ENCODE measurements at regions not wholly inside any gene's neighbourhood (a gene's known extent, or its start where the extent isn't known, plus 50 kb on each side); places are given as distances from the start of the nearest gene placed in this dataset.
A peak's percentile ranks its signal among the peaks of the same experiment; 100 is the strongest.

GRCh38 chr9:13569602-13570067, 290.1 kb upstream of the MPDZ start:
- DNase-seq, result no peak
- peaks cover 3% of the 10 kb centered on the region for H3K27me3 ChIP-seq
- H3K36me3 ChIP-seq, result no peaks in the 10 kb centered on the region
- no peaks in the 10 kb centered on the region for H3K9me3 ChIP-seq
- H3K4me3 ChIP-seq, result no peak overlapping the region

- Histone ChIP-seq H3K27me3 (peaks cover 10% of the 10 kb centered on the region), H3K4me3 (no peak overlapping the region), H3K36me3 (no peaks in the 10 kb centered on the region), H3K9me3 (no peaks in the 10 kb centered on the region)
- DNase-seq, result no peak
Observed at GRCh38 chr9:13568841-13569601, 289.5 kb upstream of the MPDZ start.

- Histone ChIP-seq H3K9me3 (no peaks in the 10 kb centered on the region), H3K4me3 (no peak overlapping the region), H3K36me3 (no peaks in the 10 kb centered on the region), H3K27me3 (peaks cover 11% of the 10 kb centered on the region)
- DNase-seq, result no peak
Observed at GRCh38 chr9:13568405-13568804, 288.9 kb upstream of the MPDZ start.

- DNase-seq, result no peak
- peaks cover 17% of the 10 kb centered on the region for H3K27me3 ChIP-seq
- no peak overlapping the region for H3K4me3 ChIP-seq
- no peaks in the 10 kb centered on the region for H3K36me3 ChIP-seq
- H3K9me3 ChIP-seq, result no peaks in the 10 kb centered on the region
Observed at GRCh38 chr9:13567833-13568232, 288.3 kb upstream of the MPDZ start.

GRCh38 chr9:13557746-13558145, 278.3 kb upstream of the MPDZ start:
- Histone ChIP-seq H3K36me3 (no peaks in the 10 kb centered on the region), H3K9me3 (no peaks in the 10 kb centered on the region), H3K27me3 (peaks cover 59% of the 10 kb centered on the region), H3K4me3 (no peak overlapping the region)
- DNase-seq, result no peak

GRCh38 chr9:13556656-13557055, 277.2 kb upstream of the MPDZ start:
- no peaks in the 10 kb centered on the region for H3K9me3 ChIP-seq
- no peak overlapping the region for H3K4me3 ChIP-seq
- DNase-seq, result no peak
- H3K27me3 ChIP-seq, result peaks cover 57% of the 10 kb centered on the region
- H3K36me3 ChIP-seq, result no peaks in the 10 kb centered on the region

GRCh38 chr9:13555989-13556500, 276.6 kb upstream of the MPDZ start:
- Histone ChIP-seq H3K27me3 (peaks cover 51% of the 10 kb centered on the region), H3K36me3 (no peaks in the 10 kb centered on the region), H3K9me3 (no peaks in the 10 kb centered on the region), H3K4me3 (no peak overlapping the region)
- DNase-seq, result no peak

GRCh38 chr9:13555516-13555915, 276.0 kb upstream of the MPDZ start:
- Histone ChIP-seq H3K9me3 (no peaks in the 10 kb centered on the region), H3K4me3 (no peak overlapping the region), H3K27me3 (peaks cover 45% of the 10 kb centered on the region), H3K36me3 (no peaks in the 10 kb centered on the region)
- DNase-seq, result no peak

GRCh38 chr9:13554626-13555025, 275.1 kb upstream of the MPDZ start:
- peaks cover 37% of the 10 kb centered on the region for H3K27me3 ChIP-seq
- DNase-seq, result no peak
- no peaks in the 10 kb centered on the region for H3K36me3 ChIP-seq
- H3K9me3 ChIP-seq, result no peaks in the 10 kb centered on the region
- no peak overlapping the region for H3K4me3 ChIP-seq

GRCh38 chr9:13552606-13553215, 273.2 kb upstream of the MPDZ start:
- Histone ChIP-seq H3K36me3 (no peaks in the 10 kb centered on the region), H3K9me3 (no peaks in the 10 kb centered on the region), H3K27me3 (peaks cover 20% of the 10 kb centered on the region), H3K4me3 (no peak overlapping the region)
- no peak for DNase-seq

- no peak overlapping the region for H3K4me3 ChIP-seq
- no peaks in the 10 kb centered on the region for H3K9me3 ChIP-seq
- H3K36me3 ChIP-seq, result no peaks in the 10 kb centered on the region
- H3K27me3 ChIP-seq, result peaks cover 7% of the 10 kb centered on the region
- no peak for DNase-seq
Observed at GRCh38 chr9:13550519-13550918, 271.0 kb upstream of the MPDZ start.

GRCh38 chr9:13548535-13548934, 269.0 kb upstream of the MPDZ start:
- Histone ChIP-seq H3K9me3 (no peaks in the 10 kb centered on the region), H3K27me3 (peaks cover 12% of the 10 kb centered on the region), H3K4me3 (no peak overlapping the region), H3K36me3 (no peaks in the 10 kb centered on the region)
- no peak for DNase-seq

- no peak for DNase-seq
- no peaks in the 10 kb centered on the region for H3K36me3 ChIP-seq
Observed at GRCh38 chr9:13535141-13535540, 255.6 kb upstream of the MPDZ start.

GRCh38 chr9:13534006-13534405, 254.5 kb upstream of the MPDZ start:
- H3K27me3 ChIP-seq, result peaks cover 61% of the 10 kb centered on the region
- no peak for DNase-seq
- no peaks in the 10 kb centered on the region for H3K36me3 ChIP-seq
- no peak overlapping the region for H3K4me3 ChIP-seq
- peaks cover 14% of the 10 kb centered on the region for H3K9me3 ChIP-seq

More at GRCh38 chr9:13535141-13535540, 255.6 kb upstream of the MPDZ start:
- H3K4me3 ChIP-seq, result no peak overlapping the region
- peaks cover 17% of the 10 kb centered on the region for H3K9me3 ChIP-seq
- peaks cover 67% of the 10 kb centered on the region for H3K27me3 ChIP-seq

- Histone ChIP-seq H3K27me3 (peaks cover 50% of the 10 kb centered on the region), H3K4me3 (no peak overlapping the region), H3K36me3 (no peaks in the 10 kb centered on the region), H3K9me3 (peaks cover 14% of the 10 kb centered on the region)
- DNase-seq, result no peak
Observed at GRCh38 chr9:13532407-13532806, 252.9 kb upstream of the MPDZ start.

GRCh38 chr9:13529321-13530104, 250.0 kb upstream of the MPDZ start:
- Histone ChIP-seq H3K9me3 (peaks cover 17% of the 10 kb centered on the region), H3K27me3 (peaks cover 46% of the 10 kb centered on the region), H3K36me3 (no peaks in the 10 kb centered on the region), H3K4me3 (no peak overlapping the region)
- DNase-seq, result peak; percentile 66

- peaks cover 7% of the 10 kb centered on the region for H3K9me3 ChIP-seq
- no peak overlapping the region for H3K4me3 ChIP-seq
- peak; percentile 85 for DNase-seq
- no peaks in the 10 kb centered on the region for H3K36me3 ChIP-seq
- peaks cover 36% of the 10 kb centered on the region for H3K27me3 ChIP-seq
Observed at GRCh38 chr9:13524245-13524644, 244.8 kb upstream of the MPDZ start.

All from MG63 (cell line).